Neural cell (in vitro differentiated cells): ENCODE measurements at regions not wholly inside any gene's neighbourhood (a gene's known extent, or its start where the extent isn't known, plus 50 kb on each side); places are given as distances from the start of the nearest gene placed in this dataset.

Experiments
- H2AFZ ChIP-seq: fragments of 200-600, 300-800 bp; sonication (generic), shearing (Covaris generic); 2 replicates; pipeline ENCODE4 v1.6.0; 2014; ENCODE audit warnings: low read depth, mild to moderate bottlenecking, antibody characterized with exemption, low read length, moderate library complexity
- H3F3A ChIP-seq: fragments of 200-600 bp; shearing (Covaris generic); 2 replicates; pipeline ENCODE4 v1.6.1; 2016; ENCODE audit warnings: mild to moderate bottlenecking, moderate library complexity, mixed read lengths, antibody characterized with exemption, low read length; ENCODE audit not compliant: insufficient read depth, poor library complexity, severe bottlenecking
- H3K27ac ChIP-seq: fragments of 200-600, 300-800 bp; sonication (generic), shearing (Covaris generic); 2 replicates; pipeline ENCODE4 v1.5.1; 2014; ENCODE audit warnings: mild to moderate bottlenecking, low read length, moderate library complexity
- H3K27me3 ChIP-seq: fragments of 300-800, 200-600 bp; sonication (generic), shearing (Covaris generic); 2 replicates; pipeline ENCODE4 v1.6.0; 2014; ENCODE audit warnings: mild to moderate bottlenecking, low read depth, low read length, moderate library complexity; ENCODE audit not compliant: insufficient read depth
- H3K36me3 ChIP-seq: fragments of 300-800, 200-600 bp; sonication (generic), shearing (Covaris generic); 2 replicates; pipeline ENCODE4 v1.5.1; 2014; ENCODE audit warnings: mild to moderate bottlenecking, antibody characterized with exemption, low read length, moderate library complexity; ENCODE audit not compliant: insufficient read depth
- H3K4me2 ChIP-seq: fragments of 300-800, 200-600 bp; sonication (generic), shearing (Covaris generic); 2 replicates; pipeline ENCODE4 v1.6.0; 2014; ENCODE audit warnings: mild to moderate bottlenecking, low read length
- H3K4me3 ChIP-seq: fragments of 300-800, 200-600 bp; sonication (generic), shearing (Covaris generic); 2 replicates; pipeline ENCODE4 v1.5.1; 2014; ENCODE audit warnings: mild to moderate bottlenecking, low read length, moderate library complexity
- H3K79me2 ChIP-seq: fragments of 200-600 bp; shearing (Covaris generic); replicated peaks from 2 replicates; pipeline ENCODE4 v1.6.0; 2014; ENCODE audit warnings: mild to moderate bottlenecking, low read length, moderate library complexity; ENCODE audit not compliant: insufficient read depth
- H3K9ac ChIP-seq: fragments of 300-800, 200-600 bp; sonication (generic), shearing (Covaris generic); 2 replicates; pipeline ENCODE4 v1.6.1; 2016; ENCODE audit warnings: mild to moderate bottlenecking, low read length, mixed read lengths
- H3K9me2 ChIP-seq: fragments of 200-600 bp; shearing (Covaris generic); 2 replicates; pipeline ENCODE4 v1.6.1; 2016; ENCODE audit warnings: mild to moderate bottlenecking, low read length, mixed read lengths; ENCODE audit not compliant: insufficient read depth
- H3K9me3 ChIP-seq: fragments of 200-600, 300-800 bp; sonication (generic), shearing (Covaris generic); 2 replicates; pipeline ENCODE4 v1.6.1; 2016; ENCODE audit warnings: mild to moderate bottlenecking, mixed run types, low read length, moderate library complexity, mixed read lengths
- H4K20me1 ChIP-seq: fragments of 200-600 bp; shearing (Covaris generic); 2 replicates; pipeline ENCODE4 v1.6.1; 2016; ENCODE audit warnings: mild to moderate bottlenecking, mixed run types; ENCODE audit not compliant: insufficient read depth
- CTCF ChIP-seq: fragments of 450-650 bp; IDR thresholded peaks from 2 replicates; pipeline ENCODE4 v1.5.1; 2014; ENCODE audit warnings: antibody characterized with exemption, mild to moderate bottlenecking, moderate library complexity; ENCODE audit not compliant: poor library complexity, severe bottlenecking
- EP300 ChIP-seq: fragments of 450-650 bp; conservative IDR thresholded peaks from 2 replicates; pipeline ENCODE4 v1.6.1; 2014; ENCODE audit warnings: antibody characterized with exemption, mild to moderate bottlenecking, moderate library complexity; ENCODE audit not compliant: poor library complexity, severe bottlenecking
- EZH2 ChIP-seq: fragments of 200-600, 300-800 bp; shearing (Covaris generic), sonication (generic); IDR thresholded peaks from 2 replicates; pipeline ENCODE4 v1.6.1; 2014; ENCODE audit warnings: antibody characterized with exemption, low read length, borderline replicate concordance, mild to moderate bottlenecking; ENCODE audit not compliant: insufficient read depth, poor library complexity, severe bottlenecking
- MXI1 ChIP-seq: fragments of 450-650 bp; conservative IDR thresholded peaks from 2 replicates; pipeline ENCODE4 v1.6.1; 2014; ENCODE audit warnings: antibody characterized with exemption, mild to moderate bottlenecking; ENCODE audit not compliant: poor library complexity, severe bottlenecking
- POLR2AphosphoS5 ChIP-seq: IDR thresholded peaks from 2 replicates; pipeline ENCODE4 v1.6.1; 2012
- RAD21 ChIP-seq: fragments of 450-650 bp; conservative IDR thresholded peaks from 2 replicates; pipeline ENCODE4 v1.6.1; 2014; ENCODE audit warnings: antibody characterized with exemption, mild to moderate bottlenecking, moderate library complexity
- REST ChIP-seq: IDR thresholded peaks from 2 replicates; pipeline ENCODE4 v1.6.1; 2012; ENCODE audit warnings: borderline replicate concordance
- SMC3 ChIP-seq: fragments of 450-650 bp; conservative IDR thresholded peaks from 2 replicates; pipeline ENCODE4 v1.6.1; 2014; ENCODE audit warnings: antibody characterized with exemption, mild to moderate bottlenecking, moderate library complexity; ENCODE audit not compliant: poor library complexity
- TAF1 ChIP-seq: IDR thresholded peaks from 2 replicates; pipeline ENCODE4 v1.6.1; 2012; ENCODE audit warnings: low read depth

- Histone ChIP-seq H3F3A (no peaks in the 10 kb centered on the region), H3K27me3 (no peaks in the 10 kb centered on the region), H4K20me1 (no peaks in the 10 kb centered on the region), H3K4me3 (no peak overlapping the region), H3K9ac (no peak overlapping the region), H3K9me3 (no peaks in the 10 kb centered on the region), H3K4me2 (no peak overlapping the region), H3K27ac (no peak overlapping the region), H3K36me3 (no peaks in the 10 kb centered on the region), H2AFZ (no peak overlapping the region), H3K79me2 (no peaks in the 10 kb centered on the region), H3K9me2 (no peaks in the 10 kb centered on the region)
- TF ChIP-seq CTCF (no peak), POLR2AphosphoS5 (no peak), EZH2 (no peak), REST (no peak), MXI1 (no peak), EP300 (no peak), RAD21 (no peak), SMC3 (no peak), TAF1 (no peak)
These were observed 223.2 kb downstream of the PRL start for GRCh38 chr6:22073516-22074198.

GRCh38 chr6:22078288-22078687, 218.5 kb downstream of the PRL start:
- no peak overlapping the region for H2AFZ ChIP-seq
- no peaks in the 10 kb centered on the region for H3K36me3 ChIP-seq
- no peaks in the 10 kb centered on the region for H3K79me2 ChIP-seq
- H3K9ac ChIP-seq: no peak overlapping the region
- TF ChIP-seq POLR2AphosphoS5: no peak
- no peak for TF ChIP-seq EZH2
- TF ChIP-seq TAF1: no peak
- TF ChIP-seq CTCF: no peak
- TF ChIP-seq SMC3: no peak
- no peak for TF ChIP-seq REST
- no peak for TF ChIP-seq EP300
- TF ChIP-seq MXI1: no peak
- no peak for TF ChIP-seq RAD21
- H3K27me3 ChIP-seq: no peaks in the 10 kb centered on the region
- no peaks in the 10 kb centered on the region for H4K20me1 ChIP-seq
- no peak overlapping the region for H3K4me3 ChIP-seq
- no peaks in the 10 kb centered on the region for H3F3A ChIP-seq
- H3K9me3 ChIP-seq: no peaks in the 10 kb centered on the region
- H3K27ac ChIP-seq: no peak overlapping the region
- H3K4me2 ChIP-seq: no peak overlapping the region
- H3K9me2 ChIP-seq: no peaks in the 10 kb centered on the region
